Sigmoid colon (tissue), 6 donors: ENCODE measurements at regions not wholly inside any gene's neighbourhood (a gene's known extent, or its start where the extent isn't known, plus 50 kb on each side); places are given as distances from the start of the nearest gene placed in this dataset.

Source experiments
- DNase-seq: peaks from one replicate; pipeline ENCODE4 v3.0.0-alpha.2; 2019
- H3K27ac ChIP-seq, 4 donors: fragments of 200-600 bp; sonication (generic); one replicate each; pipeline ENCODE4 v1.5.1; 2016 to 2019; ENCODE audit warnings: mild to moderate bottlenecking in 1 of 4
- H3K27me3 ChIP-seq, 3 donors: fragments of 200-600 bp; sonication (generic); one replicate each; pipeline ENCODE4 v1.5.1; 2019; ENCODE audit warnings: mild to moderate bottlenecking in 1 of 3
- H3K36me3 ChIP-seq, 4 donors: fragments of 200-600 bp; sonication (generic); one replicate each; pipeline ENCODE4 v1.5.1; 2016 to 2019
- H3K4me1 ChIP-seq, 4 donors: fragments of 200-600 bp; sonication (generic); one replicate each; pipeline ENCODE4 v1.5.1; 2017 to 2019
- H3K4me3 ChIP-seq, 4 donors: fragments of 200-600 bp; sonication (generic); one replicate each; pipeline ENCODE4 v1.5.1; 2017 to 2019; ENCODE audit warnings: mild to moderate bottlenecking in 2 of 4, moderate library complexity in 1 of 4
- H3K9me3 ChIP-seq, 4 donors: fragments of 200-600 bp in 3 of 4; sonication (generic) in 3 of 4; one replicate each; pipeline versions ENCODE4 v1.5.1 to v1.6.1; 2013 to 2019
- CTCF ChIP-seq, 4 experiments: fragments of 450-650 bp in 3 of 4; fragments of 200-600 bp in 1 of 4; IDR thresholded peaks; one replicate each; pipeline ENCODE4 v1.5.1; 2016 to 2019; ENCODE audit warnings: antibody characterized with exemption in 4 of 4, mild to moderate bottlenecking in 3 of 4, moderate library complexity in 2 of 4
- EP300 ChIP-seq, 4 donors: sonication (generic); formaldehyde crosslinking; IDR thresholded peaks; one replicate each; pipeline ENCODE4 v1.6.1; 2017; ENCODE audit warnings: antibody characterized with exemption in 4 of 4
- POLR2A ChIP-seq, 2 donors: fragments of 450-650 bp; IDR thresholded peaks; one replicate each; pipeline ENCODE4 v1.6.1; 2016; ENCODE audit warnings: antibody characterized with exemption in 2 of 2, mild to moderate bottlenecking in 2 of 2, moderate library complexity in 2 of 2
- POLR2AphosphoS5 ChIP-seq, 4 donors: sonication (generic); formaldehyde crosslinking; IDR thresholded peaks; one replicate each; pipeline ENCODE4 v1.6.1; 2017; ENCODE audit warnings: antibody characterized with exemption in 4 of 4
- WGBS, 2 donors: extraction: QIAGEN DNeasy Blood & Tissue Kit; methylation state at CpG; one replicate each; pipeline ENCODE4 v1.1.7; 2013; 5-methylcytosine and 5-hydroxymethylcytosine counted together
- intact Hi-C: fragments of 100-400 bp; cut with DNase I; formaldehyde crosslinking; loops from one replicate; pipeline ENCODE4 v1.15.1; 2023
- donor health status: healthy with polysubstance abuse.
- donor health status: healthy.

GRCh38 chr3:148266341-148266740, 431.4 kb upstream of the AGTR1 start:
- 94 to 95% methylated on average over 2 of the region's 2 CpGs for WGBS, 2 donors
- H3K36me3 ChIP-seq = no peaks in the 10 kb centered on the region
- no peaks in the 10 kb centered on the region for H3K4me1 ChIP-seq
- H3K9me3 ChIP-seq = no peaks in the 10 kb centered on the region
- TF ChIP-seq CTCF (IDR thresholded peaks at IDR 0.05) (no peak), POLR2A (IDR thresholded peaks at IDR 0.05) (no peak), POLR2AphosphoS5 (IDR thresholded peaks at IDR 0.05) (no peak), EP300 (IDR thresholded peaks at IDR 0.05) (no peak)
- intact Hi-C loops = no loop called here
- no peaks in the 10 kb centered on the region for H3K27me3 ChIP-seq
- no peak for DNase-seq
- H3K27ac ChIP-seq = no peak overlapping the region
- H3K4me3 ChIP-seq = no peak overlapping the region

- intact Hi-C loops = no loop called here
- TF ChIP-seq CTCF (IDR thresholded peaks at IDR 0.05) (no peak), POLR2AphosphoS5 (IDR thresholded peaks at IDR 0.05) (no peak), EP300 (IDR thresholded peaks at IDR 0.05) (no peak), POLR2A (IDR thresholded peaks at IDR 0.05) (no peak)
- Histone ChIP-seq H3K36me3 (no peaks in the 10 kb centered on the region), H3K27ac (no peak overlapping the region), H3K4me3 (no peak overlapping the region), H3K9me3 (no peaks in the 10 kb centered on the region), H3K4me1 (no peaks in the 10 kb centered on the region), H3K27me3 (no peaks in the 10 kb centered on the region)
- DNase-seq = no peak
Measured at GRCh38 chr3:148269816-148270215, 427.9 kb upstream of the AGTR1 start.

GRCh38 chr3:148280623-148281242, 417.0 kb upstream of the AGTR1 start:
- H3K27ac ChIP-seq = no peak overlapping the region
- H3K27me3 ChIP-seq = no peaks in the 10 kb centered on the region
- no peaks in the 10 kb centered on the region for H3K9me3 ChIP-seq
- no peaks in the 10 kb centered on the region for H3K36me3 ChIP-seq
- H3K4me1 ChIP-seq = no peaks in the 10 kb centered on the region
- TF ChIP-seq POLR2AphosphoS5 (IDR thresholded peaks at IDR 0.05) (no peak), EP300 (IDR thresholded peaks at IDR 0.05) (no peak), CTCF (IDR thresholded peaks at IDR 0.05) (no peak), POLR2A (IDR thresholded peaks at IDR 0.05) (no peak)
- intact Hi-C loops = no loop called here
- WGBS, 2 donors = 94% methylated on average over 38 of the region's 38 CpGs
- DNase-seq = peak; percentile 60
- no peak overlapping the region for H3K4me3 ChIP-seq

- TF ChIP-seq POLR2AphosphoS5 (IDR thresholded peaks at IDR 0.05) = no peak
- no peak for TF ChIP-seq CTCF (IDR thresholded peaks at IDR 0.05)
- TF ChIP-seq EP300 (IDR thresholded peaks at IDR 0.05) = no peak
- no peak for DNase-seq
- Histone ChIP-seq H3K4me3 (no peak overlapping the region), H3K9me3 (no peaks in the 10 kb centered on the region), H3K4me1 (no peaks in the 10 kb centered on the region), H3K27me3 (no peaks in the 10 kb centered on the region), H3K36me3 (no peaks in the 10 kb centered on the region), H3K27ac (no peak overlapping the region)
- WGBS, 2 donors = 41 to 72% methylated on average over 6 of the region's 6 CpGs
- intact Hi-C loops = no loop called here
Measured at GRCh38 chr3:148289159-148289558, 408.5 kb upstream of the AGTR1 start.

- H3K27me3 ChIP-seq = no peaks in the 10 kb centered on the region
- H3K4me1 ChIP-seq = no peaks in the 10 kb centered on the region
- H3K36me3 ChIP-seq = no peaks in the 10 kb centered on the region
- DNase-seq = no peak
- TF ChIP-seq POLR2A (IDR thresholded peaks at IDR 0.05) = no peak
- TF ChIP-seq POLR2AphosphoS5 (IDR thresholded peaks at IDR 0.05) = no peak
- TF ChIP-seq EP300 (IDR thresholded peaks at IDR 0.05) = no peak
- TF ChIP-seq CTCF (IDR thresholded peaks at IDR 0.05) = no peak
- intact Hi-C loops = no loop called here
- H3K27ac ChIP-seq = no peak overlapping the region
- no peaks in the 10 kb centered on the region for H3K9me3 ChIP-seq
- no peak overlapping the region for H3K4me3 ChIP-seq
Measured at GRCh38 chr3:148297013-148297412, 400.7 kb upstream of the AGTR1 start.
